ENCODE measurements at regions not wholly inside any gene's neighbourhood (a gene's known extent, or its start where the extent isn't known, plus 50 kb on each side); places are given as distances from the start of the nearest gene placed in this dataset.

DNA sequence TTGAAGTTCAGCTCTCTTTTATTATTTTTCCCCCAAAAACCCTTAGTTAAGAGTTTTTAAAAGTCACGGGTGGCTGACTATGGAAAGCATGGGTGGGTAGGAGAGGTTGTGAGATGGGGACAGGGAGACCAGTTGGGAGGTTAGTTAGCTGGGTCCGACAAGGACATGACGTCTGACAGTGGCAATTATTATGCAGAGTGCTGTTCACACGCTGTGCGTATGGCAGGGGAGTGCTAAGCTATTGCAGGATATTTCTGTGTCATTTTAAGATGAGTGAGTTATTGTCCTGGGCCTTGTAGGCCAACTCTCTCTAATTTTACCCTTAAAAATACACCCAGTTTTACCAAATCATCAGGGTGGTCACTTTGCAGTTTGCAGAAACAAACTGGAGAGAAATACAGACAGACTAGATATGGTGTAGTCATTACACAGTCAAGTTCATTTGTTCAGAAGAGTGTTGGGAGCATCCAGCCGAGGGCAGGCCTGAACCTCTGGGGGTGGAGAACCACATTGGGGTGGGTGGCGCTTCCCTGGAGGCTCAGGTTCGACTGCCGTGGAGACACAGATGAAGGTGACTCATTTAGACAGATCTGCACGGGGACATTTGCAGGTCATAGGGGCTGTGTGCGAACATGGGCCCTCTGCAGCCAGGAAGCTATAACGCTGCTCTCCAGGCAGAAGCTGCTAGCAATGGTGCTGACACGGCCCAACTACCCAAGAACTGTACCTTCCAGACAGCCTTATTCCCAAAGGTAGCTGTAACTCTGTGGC is 307.6 kb downstream of the QKI start:
- no peak for DNase-seq (ENCODE audit: low read depth)

DNA sequence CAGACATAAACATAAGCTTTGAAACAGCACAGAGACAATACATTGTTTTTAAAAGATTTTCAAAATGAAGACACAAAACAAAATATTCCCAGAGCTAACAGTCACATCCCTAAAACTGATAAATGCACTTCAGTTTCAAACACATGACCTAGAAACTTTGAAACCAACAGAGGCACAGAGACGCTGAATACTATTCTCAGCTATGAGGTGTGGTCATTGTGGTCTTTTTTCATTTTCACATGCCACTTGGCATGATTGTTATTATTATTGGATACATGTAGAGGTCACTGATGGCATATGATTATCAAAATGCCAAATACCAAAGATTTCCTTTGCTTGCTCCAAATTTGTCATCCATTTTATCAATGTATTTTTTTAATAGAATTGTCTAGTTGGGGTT is 306.9 kb downstream of the QKI start:
- no peak for DNase-seq (ENCODE audit: low read depth)

DNA sequence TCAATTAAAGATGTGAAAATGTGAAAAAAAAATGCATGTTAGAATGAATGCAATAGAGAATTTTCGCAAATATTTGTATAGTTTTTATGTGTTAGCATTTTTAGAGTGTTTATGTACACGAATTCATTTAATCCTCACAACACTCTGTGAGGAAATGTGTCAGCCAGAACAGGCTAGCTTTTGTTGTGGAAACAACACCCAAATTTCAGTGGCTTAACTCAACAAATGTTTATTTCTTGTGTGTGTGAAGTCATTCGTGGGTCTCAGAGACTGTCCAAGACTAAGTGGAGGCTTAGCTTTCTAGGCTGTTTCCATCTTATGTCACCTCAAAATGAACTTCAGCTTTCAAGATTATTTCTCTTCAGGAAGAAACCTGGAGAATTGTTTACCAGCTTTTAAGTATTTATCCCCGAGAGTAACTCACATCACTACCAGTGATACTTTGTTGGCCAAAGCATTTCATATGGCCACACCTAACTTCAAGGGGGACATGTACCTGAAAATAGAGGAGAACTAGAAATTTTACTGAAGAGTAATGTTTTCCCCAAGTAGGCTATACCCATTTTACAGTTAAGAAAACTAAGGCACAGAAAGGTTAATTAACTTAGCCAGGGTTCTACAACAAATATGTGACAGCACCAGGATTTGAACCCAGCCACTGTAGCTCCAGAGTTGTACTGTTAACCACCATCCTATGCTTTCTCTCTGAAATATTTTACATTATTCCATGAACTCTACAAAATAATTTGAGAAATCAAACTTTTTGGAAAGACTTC is 306.1 kb downstream of the QKI start:
- no peak for DNase-seq (ENCODE audit: low read depth)

DNA sequence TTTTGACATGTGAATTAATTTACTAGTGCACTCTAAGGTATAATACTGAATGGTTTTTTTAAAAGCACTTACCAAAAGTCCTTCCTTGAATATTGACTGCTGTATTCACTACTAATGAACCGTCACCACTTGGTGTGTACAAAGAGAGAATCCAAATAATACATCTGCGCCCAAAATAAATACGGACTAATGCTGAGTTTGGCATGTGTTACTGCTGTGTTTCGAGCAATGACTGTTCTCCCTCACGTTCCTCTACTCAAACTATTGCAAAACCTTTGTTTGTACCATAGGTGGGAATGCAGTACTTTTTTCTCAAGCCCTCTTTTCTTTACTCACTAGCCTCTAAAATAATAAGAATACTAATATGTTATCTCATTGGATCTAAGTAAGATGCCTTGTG is 305.5 kb downstream of the QKI start:
- no peak for DNase-seq (ENCODE audit: low read depth)

DNA sequence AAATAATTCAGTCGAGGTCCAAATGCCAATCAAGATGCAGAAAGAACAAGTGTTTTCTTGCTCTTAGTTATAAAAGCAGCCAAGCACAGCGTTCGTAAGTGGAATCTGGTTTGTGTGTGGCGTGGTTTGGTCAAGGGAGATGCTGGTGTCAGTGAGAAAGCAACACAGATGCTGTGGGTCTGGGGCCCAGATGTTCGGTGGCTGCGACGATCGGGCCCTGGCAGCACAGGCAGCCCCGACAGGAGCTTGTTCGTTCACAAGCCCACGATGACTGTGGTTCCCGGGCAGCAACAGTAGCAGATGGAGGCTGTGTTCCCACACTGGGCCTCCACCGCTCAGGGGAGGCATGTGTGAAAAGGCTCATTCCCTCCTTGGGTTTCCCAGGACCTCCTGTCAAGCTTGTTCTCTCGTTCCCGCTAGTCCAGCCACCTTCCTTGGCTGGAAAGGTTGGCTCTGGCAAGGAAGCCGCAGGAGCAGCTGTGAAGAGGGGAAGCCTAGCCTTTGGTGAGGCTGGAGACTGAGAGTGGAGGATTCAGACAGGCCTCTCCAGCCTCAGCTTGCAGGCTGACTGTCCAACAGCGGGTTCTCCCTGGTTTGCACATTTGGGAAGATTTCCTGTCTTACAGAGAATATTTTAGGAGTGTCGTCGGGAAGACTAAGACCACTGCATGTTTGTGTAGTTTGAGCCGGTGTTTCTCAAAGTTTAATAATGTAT is 304.7 kb downstream of the QKI start:
- DNase-seq (ENCODE audit: low read depth): no peak

DNA sequence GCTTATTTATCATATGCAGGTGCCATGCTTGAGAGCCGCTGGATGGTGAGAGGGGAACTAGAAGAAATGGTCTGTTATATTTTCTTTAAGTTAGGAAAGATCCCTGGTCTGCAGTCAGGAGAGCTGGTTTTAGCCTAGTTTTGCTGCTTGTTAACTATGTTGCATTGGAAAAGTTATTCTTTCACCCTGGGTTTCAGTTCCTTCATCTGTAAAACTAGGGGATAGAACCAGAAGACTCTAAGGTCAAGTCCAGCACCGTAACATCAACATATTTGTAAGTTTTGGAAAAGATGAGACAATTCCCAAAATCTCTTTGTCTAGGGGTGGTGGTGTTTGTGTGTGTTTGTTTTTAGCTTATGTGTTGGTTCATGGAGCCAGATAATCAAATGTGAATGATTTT is 304.0 kb downstream of the QKI start:
- no peak for DNase-seq (ENCODE audit: low read depth)

DNA sequence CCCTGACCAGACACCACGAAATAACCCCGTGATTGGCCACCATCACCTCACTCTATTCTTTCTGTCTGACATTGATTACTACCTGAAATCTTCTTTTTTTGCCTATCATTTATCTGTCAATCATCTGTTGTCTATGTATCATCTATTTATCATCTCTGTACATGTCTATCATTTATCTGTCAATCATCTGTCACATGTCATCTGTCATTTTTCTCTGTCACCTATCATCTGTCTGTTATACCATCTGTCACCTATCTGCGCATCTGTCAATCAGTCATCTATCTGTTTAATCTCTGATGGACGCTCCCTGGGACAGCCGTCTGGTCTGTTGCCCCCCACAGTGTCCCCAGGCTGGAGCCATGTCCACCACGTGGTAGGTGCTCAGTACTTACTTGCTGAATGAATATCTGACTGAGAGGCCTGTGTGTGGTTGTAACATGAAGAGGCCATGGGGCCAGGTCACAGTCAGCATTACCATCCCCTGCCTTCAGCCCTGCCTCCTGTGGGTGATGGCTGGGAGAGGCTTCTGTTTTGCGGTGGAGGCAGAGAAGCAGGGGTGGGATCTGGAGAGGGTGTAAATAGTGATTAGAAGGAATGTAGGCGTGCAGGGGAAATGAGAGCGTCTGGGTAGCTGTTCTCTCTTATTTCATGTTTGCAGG is 302.7 kb downstream of the QKI start:
- DNase-seq (ENCODE audit: low read depth): no peak

DNA sequence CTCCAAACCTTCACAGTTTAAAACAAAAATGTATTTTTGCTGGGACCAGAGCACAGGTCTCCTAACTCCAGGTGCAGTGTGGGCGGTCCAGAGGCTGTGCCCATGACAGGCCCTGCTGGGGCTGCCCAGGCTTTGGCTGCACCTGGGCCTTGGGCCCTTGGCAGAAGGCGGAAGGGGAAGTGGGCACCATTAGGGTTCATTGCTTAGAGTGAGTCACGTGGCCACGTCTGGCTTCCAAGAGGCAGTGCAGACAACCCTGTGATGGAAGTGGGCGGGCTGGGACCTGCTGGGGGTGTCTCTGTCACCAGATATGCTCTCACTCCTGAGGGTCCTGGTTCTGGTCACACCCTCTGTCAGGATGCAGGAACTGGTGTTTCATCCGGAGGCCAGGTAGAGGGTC is 302.2 kb downstream of the QKI start:
- DNase-seq (ENCODE audit: low read depth): no peak

DNA sequence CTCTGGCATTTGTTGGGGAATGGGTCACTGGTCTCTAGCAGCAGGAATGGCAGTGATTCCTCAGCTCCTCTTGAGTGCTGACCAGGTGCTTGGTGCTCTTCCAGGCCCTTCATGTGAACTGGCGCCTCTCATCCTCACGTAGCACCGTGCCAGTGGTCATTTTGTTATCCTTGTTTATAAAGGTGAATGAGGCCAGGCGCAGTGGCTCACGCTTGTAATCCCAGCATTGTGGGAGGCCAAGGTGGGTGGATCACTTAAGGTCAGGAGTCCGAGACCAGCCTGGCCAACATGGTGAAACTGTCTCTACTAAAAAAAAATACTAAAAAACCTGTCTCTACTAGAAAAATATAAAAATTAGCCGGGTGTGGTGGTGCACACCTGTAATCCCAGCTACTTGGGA is 301.3 kb downstream of the QKI start:
- DNase-seq (ENCODE audit: low read depth): no peak

DNA sequence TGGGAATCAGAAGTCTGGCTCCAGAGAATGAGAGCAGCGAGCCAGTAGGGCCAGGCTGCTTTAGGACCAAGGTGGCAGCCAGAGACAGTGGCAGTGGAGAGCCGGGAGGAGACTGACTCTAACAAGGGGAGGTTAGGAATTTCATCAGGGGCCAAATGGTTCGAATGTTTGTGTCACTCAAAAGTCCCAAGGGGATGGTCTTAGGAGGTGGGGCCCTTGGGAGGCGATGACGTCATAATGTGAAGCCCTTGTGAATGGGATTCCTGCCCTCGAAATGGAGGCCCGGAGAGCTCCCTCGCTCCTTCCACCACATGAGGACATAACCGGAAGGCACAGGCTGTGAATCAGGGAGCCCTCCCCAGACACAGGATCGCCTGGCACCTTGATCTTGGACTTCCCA is 299.7 kb downstream of the QKI start:
- no peak for DNase-seq (ENCODE audit: low read depth)

DNA sequence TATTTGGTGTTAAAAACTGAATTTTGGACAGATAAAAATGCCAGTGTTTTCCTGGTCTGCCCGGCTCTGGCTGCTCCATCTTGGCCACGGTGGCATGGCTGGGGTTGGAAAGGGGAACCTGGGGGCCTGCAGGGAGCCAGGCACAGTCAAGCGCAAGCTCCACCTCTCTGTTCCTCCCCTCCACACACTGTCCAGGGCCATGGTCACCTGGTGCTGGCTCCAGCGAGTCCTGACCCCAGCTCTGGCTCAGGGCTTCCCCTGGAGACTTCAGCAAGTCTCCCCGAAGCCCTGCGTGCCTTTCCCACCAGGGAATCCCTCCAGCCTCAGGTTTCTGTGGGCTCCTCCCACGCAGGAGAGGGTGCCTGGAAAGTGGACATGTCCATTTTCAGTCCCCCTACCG is 298.5 kb downstream of the QKI start:
- no peak for DNase-seq (ENCODE audit: low read depth)

DNA sequence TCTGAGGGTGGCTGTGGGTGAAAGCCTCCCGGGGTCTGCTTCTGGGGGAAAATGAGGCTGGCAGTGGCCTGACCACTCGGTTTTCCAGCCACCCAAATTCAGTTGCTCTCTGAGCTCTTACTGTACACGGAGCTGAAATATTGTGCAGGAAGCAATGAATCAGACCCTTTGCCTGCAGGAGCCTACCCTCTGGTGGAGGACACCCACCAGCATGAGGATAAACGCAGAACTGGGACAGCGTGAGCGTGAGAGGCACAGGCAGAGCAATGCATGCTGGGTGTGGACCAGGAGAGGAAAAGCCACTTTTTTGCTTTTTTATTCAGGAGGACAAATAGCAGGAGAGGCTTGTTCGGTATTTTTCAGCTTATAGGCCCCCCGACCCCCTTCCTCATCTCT is 298.0 kb downstream of the QKI start:
- no peak for DNase-seq (ENCODE audit: low read depth)

DNA sequence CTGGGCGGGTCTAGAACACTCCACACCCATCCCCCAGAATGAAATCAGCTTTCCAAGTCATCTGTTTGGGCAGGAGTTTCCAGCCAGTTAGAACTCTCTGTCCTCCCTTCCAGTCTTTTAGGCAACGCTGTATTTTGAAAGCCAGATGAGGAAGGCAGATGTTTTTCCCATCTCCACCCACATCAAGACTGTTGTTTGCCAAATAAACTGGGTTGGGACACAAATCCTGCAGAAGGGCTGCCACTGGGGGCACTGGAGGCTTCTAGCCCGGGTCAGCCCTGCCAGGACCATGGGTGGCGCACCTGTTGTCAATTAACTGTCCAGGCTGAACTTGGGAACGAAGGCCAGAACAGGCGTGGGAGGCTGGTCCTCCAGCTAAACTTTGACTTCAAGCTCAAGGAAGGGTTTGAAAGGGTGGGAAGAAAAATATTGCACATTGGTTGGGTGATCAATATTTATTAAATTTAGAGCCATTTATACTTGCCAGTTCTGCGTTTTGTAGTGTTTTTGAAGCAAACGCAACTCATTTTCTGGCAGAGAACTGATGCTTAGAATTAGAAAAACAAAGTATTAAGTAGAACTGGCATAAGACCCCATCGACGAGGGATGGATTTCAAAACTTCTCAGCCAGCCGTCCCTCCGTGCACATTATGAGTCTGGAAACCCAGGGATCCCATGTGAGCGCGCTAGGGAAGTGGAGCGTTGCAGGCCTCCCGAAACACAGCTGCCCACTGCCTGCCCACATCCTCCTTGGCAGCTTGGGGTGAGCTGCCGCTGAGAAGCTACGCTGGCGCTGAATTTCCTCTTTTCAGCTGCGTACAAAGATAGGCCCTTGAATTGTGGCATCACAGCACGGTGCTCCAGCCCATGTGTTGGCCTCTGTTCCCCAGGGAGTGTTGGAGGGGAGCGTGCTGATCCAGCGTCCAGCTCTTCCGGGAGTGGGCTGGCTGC is 297.4 kb downstream of the QKI start:
- DNase-seq (ENCODE audit: low read depth): no peak

DNA sequence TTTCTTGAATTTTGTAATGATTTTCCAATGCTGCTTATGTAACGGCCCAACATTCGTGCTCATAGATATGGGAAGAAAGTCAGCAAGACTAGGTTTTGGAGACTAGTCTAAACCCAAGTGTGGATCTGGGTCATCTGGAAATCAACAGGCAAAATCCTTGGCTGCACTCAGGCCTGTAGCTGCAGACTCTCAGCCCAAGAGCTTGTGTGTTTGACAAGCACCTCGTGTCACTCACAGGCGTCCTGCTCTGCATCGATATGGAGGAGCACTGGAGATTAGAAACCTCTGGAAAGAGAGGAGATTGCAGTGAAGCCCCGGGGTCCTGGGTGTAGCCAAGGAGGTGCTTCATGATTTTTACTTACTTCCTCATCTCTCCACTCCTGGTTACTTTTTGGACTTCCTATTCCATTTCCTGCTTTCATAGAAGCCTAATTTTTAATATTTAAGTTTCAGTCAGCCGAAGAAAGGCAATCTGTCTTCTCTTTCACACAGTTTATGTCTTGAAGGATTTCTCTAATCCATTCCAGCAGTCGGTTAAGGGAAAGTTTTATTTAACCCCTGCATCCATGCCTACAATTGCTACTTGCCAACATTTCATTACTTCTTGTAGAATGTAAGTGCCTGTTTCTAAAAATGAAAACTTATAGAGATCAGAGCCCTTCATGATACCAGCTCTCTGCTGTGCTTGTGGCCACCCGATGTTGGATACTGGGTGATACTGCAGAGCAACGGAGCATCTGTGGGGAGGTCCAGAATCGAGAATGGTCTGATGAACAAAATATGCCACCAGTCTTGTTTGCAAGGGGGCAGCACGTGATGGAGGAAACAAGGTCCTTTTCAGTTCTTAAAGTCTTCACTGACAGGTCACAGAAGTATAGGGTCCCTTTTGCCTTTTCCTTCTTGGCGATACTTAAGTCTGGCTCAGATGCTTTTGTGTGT is 296.3 kb downstream of the QKI start:
- DNase-seq (ENCODE audit: low read depth): no peak

DNA sequence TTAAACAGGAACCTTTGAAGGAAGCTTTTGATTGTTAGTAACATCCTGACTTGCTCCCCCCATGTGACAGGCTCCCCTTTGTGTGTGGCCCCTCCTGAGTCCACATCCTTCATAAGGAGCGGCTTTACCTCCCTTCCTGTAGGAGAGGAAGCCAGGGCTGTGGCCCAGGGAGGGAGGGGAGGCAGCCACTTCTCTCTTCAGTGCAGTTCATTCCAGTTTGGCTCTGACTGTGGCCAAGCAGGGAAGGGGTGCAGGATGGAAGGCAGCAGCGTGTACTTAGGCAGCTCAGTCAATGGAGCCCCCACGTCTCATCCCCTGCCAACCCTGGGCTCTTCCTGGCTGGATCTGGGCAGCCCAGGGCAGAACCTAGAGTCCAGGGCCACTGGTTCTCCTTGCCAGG is 295.2 kb downstream of the QKI start:
- DNase-seq (ENCODE audit: low read depth): no peak

DNA sequence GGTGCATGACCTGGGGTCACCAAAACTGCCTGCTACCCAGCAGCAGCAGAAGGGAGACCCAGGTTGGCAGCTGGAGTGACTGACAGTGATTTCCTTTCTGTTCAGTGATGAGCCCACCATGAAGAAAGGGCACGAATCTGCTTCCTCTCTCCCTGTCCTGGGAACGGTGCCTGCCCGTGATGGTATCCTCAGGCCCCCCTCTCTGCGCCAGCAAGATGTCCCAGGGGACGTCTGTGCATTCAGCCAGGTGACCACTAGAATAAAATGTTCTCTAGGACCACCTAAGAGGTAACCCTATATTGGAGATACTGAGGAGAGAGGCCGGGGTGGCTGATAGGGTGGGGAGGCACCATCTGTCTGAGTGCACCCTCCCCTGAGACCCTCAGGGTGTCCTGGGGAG is 294.7 kb downstream of the QKI start:
- DNase-seq (ENCODE audit: low read depth): no peak

DNA sequence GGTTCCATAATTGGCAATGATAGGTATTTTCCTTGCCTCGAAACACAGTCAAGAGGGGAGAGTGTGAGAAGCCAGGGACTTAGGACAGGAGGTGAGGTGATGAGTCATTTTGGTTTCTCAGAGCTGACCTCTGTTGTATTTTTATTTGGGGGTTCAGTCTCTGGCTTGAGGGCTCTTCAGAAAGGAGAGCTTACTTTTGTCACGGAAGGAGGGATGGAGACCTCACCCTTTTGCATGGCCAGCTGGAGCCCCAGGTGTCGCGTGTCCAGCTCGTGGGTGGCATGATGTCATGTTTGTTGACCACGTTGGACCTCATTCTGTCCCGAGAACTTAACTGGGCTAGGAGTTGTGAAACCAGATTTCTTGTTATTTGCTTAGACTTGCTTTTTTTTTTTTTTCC is 293.9 kb downstream of the QKI start:
- DNase-seq (ENCODE audit: low read depth): peak; percentile 44

DNA sequence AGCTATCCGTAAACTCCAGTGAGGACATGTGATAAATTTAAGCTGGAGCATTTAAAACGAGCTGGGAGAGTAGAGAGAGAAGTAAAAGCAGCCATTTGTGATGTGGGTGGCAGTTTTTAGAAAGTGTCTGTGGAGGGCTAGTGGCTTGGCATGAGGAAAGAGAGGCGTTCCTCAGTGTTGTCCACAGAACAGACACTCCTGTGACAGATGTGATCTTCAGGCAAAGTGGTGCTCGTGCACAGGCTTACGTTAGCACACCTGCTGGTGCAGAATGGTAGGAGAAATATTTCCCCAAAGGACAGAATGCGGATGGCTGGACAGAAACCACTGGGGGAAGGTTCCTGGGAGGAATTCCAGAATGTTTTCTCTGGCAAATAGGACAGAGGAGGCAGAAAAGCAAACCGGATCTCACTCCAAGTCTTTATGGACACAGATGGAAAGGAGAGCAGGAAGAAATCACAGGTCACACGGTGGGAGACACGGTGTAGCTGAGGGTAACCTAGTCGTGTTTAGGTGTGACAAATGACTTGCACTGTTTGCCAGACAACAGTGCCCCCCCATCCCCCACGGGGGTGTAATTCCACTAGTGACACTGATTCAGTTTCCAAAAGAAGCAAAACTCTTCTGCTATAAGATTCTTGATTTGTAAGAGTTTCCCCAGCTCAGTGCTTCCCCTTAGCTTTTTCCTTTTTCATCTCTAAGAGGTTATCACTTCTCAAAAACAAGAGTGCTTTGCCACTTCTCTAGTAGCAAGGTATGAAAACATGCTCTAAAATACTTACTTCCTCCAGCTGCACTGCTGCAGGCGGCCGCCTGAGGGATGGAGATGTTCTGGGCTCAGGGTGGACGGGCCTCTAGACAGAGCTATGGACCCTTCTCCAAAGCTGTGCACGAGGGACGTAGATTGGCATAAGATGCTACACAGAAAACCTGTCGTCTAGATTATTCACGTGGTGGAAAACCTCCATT is 293.2 kb downstream of the QKI start:
- no peak for DNase-seq (ENCODE audit: low read depth)
